ENCODE measurements at regions not wholly inside any gene's neighbourhood (a gene's known extent, or its start where the extent isn't known, plus 50 kb on each side); places are given as distances from the start of the nearest gene placed in this dataset.
"Not testable (repeated sequence)": the region's sequence is repeated elsewhere in the genome, so short reads cannot be mapped to it uniquely, and the experiment has no call there.

DNA sequence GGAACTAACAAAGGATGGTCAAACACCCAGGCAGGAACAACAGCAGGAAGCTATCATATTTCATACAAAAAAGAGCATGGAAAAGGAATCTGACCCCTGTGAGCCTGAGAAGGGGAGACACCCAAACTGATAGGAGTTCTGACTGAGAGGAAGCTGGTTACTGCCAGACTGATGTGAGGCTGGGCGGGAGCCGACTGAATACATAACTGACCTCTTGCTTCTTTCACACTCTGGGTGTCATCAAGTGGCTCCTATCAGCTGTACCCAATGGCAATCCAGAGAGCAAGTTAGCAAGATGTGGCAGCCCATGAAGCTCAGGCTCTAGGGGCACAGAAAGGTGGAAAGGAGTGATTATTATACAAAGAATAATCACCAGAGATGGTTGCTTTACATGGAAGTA is 795.1 kb upstream of the HS3ST5 start:
- no TSS peak for BruUV-seq (replicated peaks)
- CTCF ChIA-PET: no interaction called here
- Mint-ChIP-seq H3K4me3 (ENCODE audit: low read depth, unreplicated experiment) (no peak overlapping the region), H3K9me3 (ENCODE audit: low read depth, unreplicated experiment) (peaks cover 7% of the 10 kb centered on the region), H3K4me1 (ENCODE audit: low read depth, unreplicated experiment) (no peaks in the 10 kb centered on the region), H3K36me3 (ENCODE audit: insufficient read depth, unreplicated experiment) (no peaks in the 10 kb centered on the region), H3K27me3 (ENCODE audit: unreplicated experiment) (no peaks in the 10 kb centered on the region), H3K27ac (ENCODE audit: unreplicated experiment) (no peak overlapping the region)
- DNase-seq: no peak
- intact Hi-C loops (cut with micrococcal nuclease; ENCODE audit: unreplicated experiment): no loop called here
- TF ChIP-seq, protein P1, sequence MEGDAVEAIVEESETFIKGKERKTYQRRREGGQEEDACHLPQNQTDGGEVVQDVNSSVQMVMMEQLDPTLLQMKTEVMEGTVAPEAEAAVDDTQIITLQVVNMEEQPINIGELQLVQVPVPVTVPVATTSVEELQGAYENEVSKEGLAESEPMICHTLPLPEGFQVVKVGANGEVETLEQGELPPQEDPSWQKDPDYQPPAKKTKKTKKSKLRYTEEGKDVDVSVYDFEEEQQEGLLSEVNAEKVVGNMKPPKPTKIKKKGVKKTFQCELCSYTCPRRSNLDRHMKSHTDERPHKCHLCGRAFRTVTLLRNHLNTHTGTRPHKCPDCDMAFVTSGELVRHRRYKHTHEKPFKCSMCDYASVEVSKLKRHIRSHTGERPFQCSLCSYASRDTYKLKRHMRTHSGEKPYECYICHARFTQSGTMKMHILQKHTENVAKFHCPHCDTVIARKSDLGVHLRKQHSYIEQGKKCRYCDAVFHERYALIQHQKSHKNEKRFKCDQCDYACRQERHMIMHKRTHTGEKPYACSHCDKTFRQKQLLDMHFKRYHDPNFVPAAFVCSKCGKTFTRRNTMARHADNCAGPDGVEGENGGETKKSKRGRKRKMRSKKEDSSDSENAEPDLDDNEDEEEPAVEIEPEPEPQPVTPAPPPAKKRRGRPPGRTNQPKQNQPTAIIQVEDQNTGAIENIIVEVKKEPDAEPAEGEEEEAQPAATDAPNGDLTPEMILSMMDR (IDR thresholded peaks at IDR 0.05; ENCODE audit: unreplicated experiment): no peak

DNA sequence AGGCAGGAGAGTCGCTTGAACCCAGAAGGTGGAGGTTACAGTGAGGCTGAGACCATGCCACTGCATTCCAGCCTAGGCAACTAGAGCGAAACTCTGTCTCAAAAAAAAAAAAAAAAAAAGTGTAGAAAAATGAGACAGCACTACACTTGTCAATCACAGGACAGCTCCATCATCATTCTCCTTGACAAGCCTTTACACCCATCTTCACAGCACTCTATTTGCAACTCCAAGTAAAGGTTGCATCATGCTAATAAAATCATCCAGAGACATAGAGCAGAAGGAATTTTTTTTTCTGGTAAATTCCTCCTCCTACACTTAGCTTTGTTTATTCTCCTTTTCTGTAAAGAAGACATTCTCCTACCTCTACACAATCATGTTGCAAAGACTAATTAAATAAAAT is 791.0 kb upstream of the HS3ST5 start:
- no TSS peak for BruUV-seq (replicated peaks)
- DNase-seq: no peak
- no peaks in the 10 kb centered on the region for H3K4me1 Mint-ChIP-seq (ENCODE audit: low read depth, unreplicated experiment)
- H3K4me3 Mint-ChIP-seq (ENCODE audit: low read depth, unreplicated experiment): no peak overlapping the region
- H3K9me3 Mint-ChIP-seq (ENCODE audit: low read depth, unreplicated experiment): peaks cover 6% of the 10 kb centered on the region
- CTCF ChIA-PET: no interaction called here
- no peak overlapping the region for H3K27ac Mint-ChIP-seq (ENCODE audit: unreplicated experiment)
- H3K27me3 Mint-ChIP-seq (ENCODE audit: unreplicated experiment): no peaks in the 10 kb centered on the region
- TF ChIP-seq, protein P1 (IDR thresholded peaks at IDR 0.05; ENCODE audit: unreplicated experiment): no peak
- intact Hi-C loops (cut with micrococcal nuclease; ENCODE audit: unreplicated experiment): no loop called here
- no peaks in the 10 kb centered on the region for H3K36me3 Mint-ChIP-seq (ENCODE audit: insufficient read depth, unreplicated experiment)

DNA sequence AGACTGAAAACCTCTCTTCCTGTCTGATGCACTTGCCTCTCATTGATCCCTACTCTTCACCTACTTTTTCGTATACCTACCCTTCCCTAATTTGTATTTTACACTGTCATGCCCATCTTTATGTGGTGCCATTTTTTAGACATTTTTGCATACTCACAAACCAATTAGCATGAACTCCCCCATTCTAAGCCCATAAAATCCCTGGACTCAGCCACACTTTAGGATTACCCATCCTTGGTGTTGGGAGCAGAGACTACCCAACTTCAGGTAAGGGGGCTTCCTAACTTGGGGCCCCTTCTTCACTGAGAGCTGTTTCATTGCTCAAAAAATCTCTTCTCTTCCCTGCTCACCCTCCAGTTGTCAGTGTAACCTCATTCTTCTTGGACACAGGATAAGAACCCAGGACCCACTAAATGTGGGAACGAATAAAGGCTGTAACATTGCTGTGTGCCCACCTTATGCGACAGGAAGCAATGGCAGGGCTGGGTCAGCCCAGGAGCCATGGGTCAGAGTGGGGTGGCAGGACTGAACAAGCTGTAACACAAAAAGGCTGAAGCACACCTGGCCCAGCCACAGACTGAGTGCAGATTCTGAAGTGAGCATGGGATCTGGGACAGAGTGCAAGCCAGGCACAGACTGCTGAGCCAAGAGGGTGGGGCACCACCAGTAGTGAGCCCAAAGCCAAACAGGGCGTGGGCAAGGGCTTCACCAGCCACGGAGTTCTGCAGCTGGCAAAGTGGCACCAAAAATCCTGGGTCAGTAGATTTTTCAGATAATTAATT is 789.1 kb upstream of the HS3ST5 start:
- TF ChIP-seq, protein P1 (IDR thresholded peaks at IDR 0.05; ENCODE audit: unreplicated experiment): no peak
- intact Hi-C loops (cut with micrococcal nuclease; ENCODE audit: unreplicated experiment): no loop called here
- Mint-ChIP-seq H3K4me3 (ENCODE audit: low read depth, unreplicated experiment) (no peak overlapping the region), H3K27me3 (ENCODE audit: unreplicated experiment) (no peaks in the 10 kb centered on the region), H3K27ac (ENCODE audit: unreplicated experiment) (no peak overlapping the region), H3K36me3 (ENCODE audit: insufficient read depth, unreplicated experiment) (no peaks in the 10 kb centered on the region), H3K4me1 (ENCODE audit: low read depth, unreplicated experiment) (no peaks in the 10 kb centered on the region), H3K9me3 (ENCODE audit: low read depth, unreplicated experiment) (peaks cover 6% of the 10 kb centered on the region)
- CTCF ChIA-PET: no interaction called here
- no TSS peak for BruUV-seq (replicated peaks)
- DNase-seq: no peak

DNA sequence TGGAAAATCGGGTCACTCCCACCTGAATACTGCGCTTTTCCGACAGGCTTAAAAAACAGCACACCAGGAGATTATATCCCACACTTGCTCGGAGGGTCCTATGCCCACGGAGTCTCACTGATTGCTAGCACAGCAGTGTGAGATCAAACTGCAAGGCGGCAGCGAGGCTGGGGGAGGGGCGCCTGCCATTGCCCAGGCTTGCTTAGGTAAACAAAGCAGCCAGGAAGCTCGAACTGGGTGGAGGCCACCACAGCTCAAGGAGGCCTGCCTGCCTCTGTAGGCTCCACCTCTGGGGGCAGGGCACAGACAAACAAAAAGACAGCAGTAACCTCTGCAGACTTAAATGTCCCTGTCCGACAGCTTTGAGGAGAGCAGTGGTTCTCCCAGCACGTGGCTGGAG is 778.7 kb upstream of the HS3ST5 start:
- intact Hi-C loops (cut with micrococcal nuclease; ENCODE audit: unreplicated experiment); H3K27ac Mint-ChIP-seq (ENCODE audit: unreplicated experiment); H3K27me3 Mint-ChIP-seq (ENCODE audit: unreplicated experiment); CTCF ChIA-PET; H3K4me1 Mint-ChIP-seq (ENCODE audit: low read depth, unreplicated experiment); DNase-seq; BruUV-seq (replicated peaks); H3K4me3 Mint-ChIP-seq (ENCODE audit: low read depth, unreplicated experiment); H3K36me3 Mint-ChIP-seq (ENCODE audit: insufficient read depth, unreplicated experiment); H3K9me3 Mint-ChIP-seq (ENCODE audit: low read depth, unreplicated experiment): not testable (repeated sequence)

DNA sequence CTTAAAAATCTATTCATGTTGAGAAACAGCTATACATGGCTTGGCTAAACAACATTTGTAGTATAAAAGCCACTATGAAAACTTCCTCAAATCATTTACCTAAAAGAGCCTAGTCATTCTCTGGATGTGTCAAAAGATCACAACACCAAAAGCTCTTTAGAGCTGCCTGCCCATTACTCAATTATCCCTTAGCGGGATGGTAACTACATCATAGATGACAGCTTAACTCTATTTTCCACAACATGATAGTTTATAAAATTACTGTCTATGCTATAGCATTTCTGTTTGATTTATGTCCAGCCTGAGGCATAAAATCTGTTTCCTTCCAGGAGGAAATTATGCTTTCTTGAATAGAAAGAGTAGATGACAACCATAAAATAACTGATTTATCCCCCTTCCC is 777.6 kb upstream of the HS3ST5 start:
- CTCF ChIA-PET: no interaction called here
- no peak for DNase-seq
- Mint-ChIP-seq H3K27me3 (ENCODE audit: unreplicated experiment) (no peaks in the 10 kb centered on the region), H3K4me1 (ENCODE audit: low read depth, unreplicated experiment) (no peaks in the 10 kb centered on the region), H3K4me3 (ENCODE audit: low read depth, unreplicated experiment) (no peak overlapping the region), H3K27ac (ENCODE audit: unreplicated experiment) (no peak overlapping the region), H3K36me3 (ENCODE audit: insufficient read depth, unreplicated experiment) (no peaks in the 10 kb centered on the region), H3K9me3 (ENCODE audit: low read depth, unreplicated experiment) (peaks cover 5% of the 10 kb centered on the region)
- intact Hi-C loops (cut with micrococcal nuclease; ENCODE audit: unreplicated experiment): no loop called here
- no TSS peak for BruUV-seq (replicated peaks)
- TF ChIP-seq, protein P1 (IDR thresholded peaks at IDR 0.05; ENCODE audit: unreplicated experiment): no peak

Data from Calu3 (cell line).